Skin of body (tissue), 1 donor: ENCODE measurements at regions not wholly inside any gene's neighbourhood (a gene's known extent, or its start where the extent isn't known, plus 50 kb on each side); places are given as distances from the start of the nearest gene placed in this dataset.
A peak's percentile ranks its signal among the peaks of the same experiment; 100 is the strongest.

Experiments
- DNase-seq: peaks from one replicate; lab custom pipeline; 2025; lab: John Stamatoyannopoulos, UW

GRCh38 chr14:101065696-101066694 is 162.5 kb upstream of the RTL1 start:
- DNase-seq, result no peak

GRCh38 chr14:101066826-101067510 is 163.4 kb upstream of the RTL1 start:
- no peak for DNase-seq

DNA sequence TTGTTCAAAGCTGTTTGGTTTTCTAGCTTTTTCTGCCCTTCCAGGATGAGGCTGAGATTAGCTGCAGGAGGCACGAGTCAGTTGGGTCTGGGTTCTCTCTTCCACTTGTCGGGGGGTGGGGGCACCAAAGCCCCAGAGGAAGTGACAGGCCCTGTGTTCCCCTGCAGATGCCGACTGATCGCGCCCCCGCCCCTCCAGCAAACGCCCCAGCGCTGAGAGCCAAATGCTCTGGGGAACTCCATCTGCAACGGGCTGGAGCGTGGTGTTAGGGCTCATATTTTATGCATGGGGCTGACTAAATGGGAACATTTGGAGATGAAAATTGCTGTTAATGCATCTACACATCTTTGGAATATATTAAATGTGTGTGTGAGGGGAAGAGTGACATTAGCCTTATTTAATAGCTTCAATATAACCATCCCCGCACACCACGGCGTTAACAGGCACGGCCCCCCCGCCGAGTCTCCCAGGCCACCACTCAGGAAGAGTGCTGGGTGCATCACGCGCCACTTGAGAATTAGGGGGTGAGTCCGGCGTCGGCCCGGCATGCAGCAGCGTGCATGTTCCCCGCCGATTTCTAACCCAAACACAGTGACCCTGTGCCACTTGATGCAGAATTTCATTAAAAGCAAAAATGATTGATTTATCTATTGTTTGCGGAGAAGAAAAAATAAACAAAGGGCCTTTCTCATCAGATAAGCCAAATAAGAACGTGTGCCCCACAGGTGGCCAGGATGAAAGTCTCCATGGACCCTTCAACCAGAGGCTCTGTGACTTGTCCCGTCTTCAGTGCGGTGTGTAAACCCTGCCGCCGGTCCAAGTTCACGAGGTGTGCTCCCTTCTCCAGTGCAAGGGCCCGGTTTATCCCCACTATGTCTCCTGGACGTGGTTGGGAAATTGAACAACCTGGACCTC is 165.0 kb upstream of the RTL1 start:
- DNase-seq, result no peak

GRCh38 chr14:101069228-101069549 is 165.7 kb upstream of the RTL1 start:
- no peak for DNase-seq

GRCh38 chr14:101069666-101070362 is 166.3 kb upstream of the RTL1 start:
- DNase-seq, result no peak

- DNase-seq, result no peak
Observed at GRCh38 chr14:101070540-101071492, 167.3 kb upstream of the RTL1 start.

DNA sequence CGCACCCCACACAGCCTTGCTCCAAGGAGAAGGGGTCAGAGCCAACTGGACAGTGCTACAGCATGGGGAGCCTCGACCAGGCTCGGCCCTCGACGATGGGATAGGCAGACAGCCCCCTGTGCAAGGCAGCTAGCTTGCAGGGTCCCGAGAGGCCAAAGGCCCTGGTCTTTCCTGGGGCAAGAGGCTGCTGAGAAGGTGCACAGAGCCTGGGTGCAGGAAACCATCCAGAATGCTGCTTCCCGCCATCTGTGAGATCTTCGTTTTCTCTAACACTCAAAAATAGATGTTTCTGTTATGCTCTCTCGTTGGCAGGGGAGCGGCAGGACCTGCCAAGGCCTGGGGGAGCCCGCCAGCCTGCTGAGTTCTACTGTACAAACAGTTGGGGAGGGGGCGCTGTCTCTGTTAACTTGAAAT is 168.0 kb upstream of the RTL1 start:
- DNase-seq, result no peak

DNA sequence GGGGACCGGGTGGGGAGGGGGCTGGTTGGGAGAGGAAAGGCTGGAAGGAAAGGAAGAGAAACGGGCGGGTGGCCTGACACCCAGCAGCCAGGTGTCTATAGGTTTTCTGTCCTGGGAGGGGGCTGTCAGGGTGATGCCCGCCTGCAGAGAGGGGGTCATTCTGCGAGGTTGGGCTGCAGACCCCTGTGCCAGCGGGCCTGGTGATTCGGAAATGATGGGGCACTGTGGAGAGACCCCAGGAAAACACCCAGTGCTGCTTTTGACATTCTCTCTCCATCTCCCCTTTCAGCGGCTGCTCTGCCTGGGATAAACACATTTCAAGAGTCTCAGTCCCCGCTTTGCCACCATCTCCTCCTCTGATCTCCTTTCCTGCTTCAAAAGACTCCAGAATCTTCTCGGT is 168.5 kb upstream of the RTL1 start:
- no peak for DNase-seq

GRCh38 chr14:101072531-101072930 is 169.0 kb upstream of the RTL1 start:
- DNase-seq, result no peak

DNA sequence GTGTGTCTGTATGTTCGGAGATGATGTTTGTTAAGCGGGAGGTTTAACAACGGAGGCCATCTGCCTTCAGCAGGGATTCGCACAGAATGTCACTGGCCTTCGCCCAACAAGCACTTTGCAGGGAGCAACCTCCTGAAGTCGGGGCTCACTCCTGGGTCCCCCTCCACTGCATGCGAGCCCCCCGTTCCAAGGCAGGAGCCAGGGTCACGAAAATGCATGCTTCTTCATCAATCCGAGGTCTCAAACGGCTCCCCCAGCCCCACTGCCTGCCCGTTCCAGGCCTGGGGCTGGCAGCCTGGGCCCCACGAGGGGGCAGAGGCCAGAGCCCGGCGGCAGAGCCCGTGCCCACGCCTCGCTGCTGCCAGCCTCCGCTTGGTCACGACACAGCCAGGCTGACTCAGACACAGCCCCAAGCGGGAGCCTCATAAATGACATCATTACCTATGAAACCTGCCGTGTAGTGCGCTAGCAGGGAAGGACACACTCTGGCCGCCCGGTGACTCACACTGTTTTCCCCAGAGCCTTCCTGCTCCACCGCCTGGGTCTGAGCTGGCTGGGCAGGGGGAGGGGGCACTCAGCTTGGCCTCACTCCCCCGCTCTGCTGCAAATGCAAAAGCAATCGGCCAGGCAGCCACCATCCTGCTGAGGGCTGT is 169.5 kb upstream of the RTL1 start:
- DNase-seq, result peak; percentile 24

DNA sequence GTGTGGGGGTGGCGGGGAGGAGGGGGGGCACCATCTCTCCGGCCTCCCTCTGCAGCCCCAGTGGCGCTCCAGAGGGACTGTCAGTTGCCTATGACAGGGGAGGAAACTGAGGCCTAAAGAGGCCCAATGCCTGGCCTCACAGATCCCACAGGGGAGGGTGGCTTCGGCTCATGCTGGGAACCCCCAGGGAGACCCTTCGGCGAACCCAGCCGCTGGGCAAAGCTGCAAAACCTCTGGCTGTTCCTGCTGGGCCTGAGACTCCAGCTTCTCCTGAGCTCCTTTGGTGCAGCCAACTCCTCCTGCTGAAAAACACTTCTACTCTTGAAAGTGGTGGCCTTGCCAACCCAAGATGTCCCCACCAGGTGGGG is 170.1 kb upstream of the RTL1 start:
- no peak for DNase-seq

GRCh38 chr14:101074196-101075024 is 170.9 kb upstream of the RTL1 start:
- no peak for DNase-seq

DNA sequence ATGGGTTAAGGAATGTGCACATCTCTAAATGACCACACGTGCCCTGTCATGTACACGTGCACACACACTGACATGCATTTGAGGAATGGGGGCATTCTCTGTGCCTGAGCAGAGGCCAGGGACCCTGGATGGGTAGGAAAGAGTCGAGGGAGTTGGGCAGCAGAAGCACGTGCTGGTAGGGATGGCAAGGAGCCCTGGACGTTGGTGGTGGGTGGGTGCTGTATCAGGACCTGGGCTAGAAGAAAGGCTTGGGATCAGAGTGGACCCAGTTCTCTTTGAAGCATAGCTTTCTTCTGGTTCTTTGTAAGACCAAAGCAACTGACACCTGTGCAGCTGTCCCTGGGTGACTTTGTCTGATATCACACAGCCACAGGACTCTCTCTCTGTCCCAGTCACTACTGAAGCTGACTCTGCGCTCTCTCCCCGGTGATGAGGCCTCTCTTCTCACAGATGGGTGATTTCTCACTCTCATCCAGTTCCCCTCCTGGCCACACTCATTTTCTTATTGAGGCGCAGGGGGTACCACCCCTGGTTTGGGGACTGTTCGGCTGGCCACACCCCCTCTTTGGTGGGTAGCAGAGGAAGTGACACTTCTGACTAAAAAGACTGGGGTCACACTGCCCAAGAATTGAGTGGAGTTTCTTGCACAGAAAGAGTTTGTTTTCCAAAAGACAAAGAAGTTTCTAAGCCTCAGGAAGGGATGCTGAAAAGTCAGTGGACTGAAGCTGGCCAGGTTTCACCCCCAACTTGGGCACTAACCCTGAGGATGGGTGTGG is 171.7 kb upstream of the RTL1 start:
- DNase-seq, result no peak

DNA sequence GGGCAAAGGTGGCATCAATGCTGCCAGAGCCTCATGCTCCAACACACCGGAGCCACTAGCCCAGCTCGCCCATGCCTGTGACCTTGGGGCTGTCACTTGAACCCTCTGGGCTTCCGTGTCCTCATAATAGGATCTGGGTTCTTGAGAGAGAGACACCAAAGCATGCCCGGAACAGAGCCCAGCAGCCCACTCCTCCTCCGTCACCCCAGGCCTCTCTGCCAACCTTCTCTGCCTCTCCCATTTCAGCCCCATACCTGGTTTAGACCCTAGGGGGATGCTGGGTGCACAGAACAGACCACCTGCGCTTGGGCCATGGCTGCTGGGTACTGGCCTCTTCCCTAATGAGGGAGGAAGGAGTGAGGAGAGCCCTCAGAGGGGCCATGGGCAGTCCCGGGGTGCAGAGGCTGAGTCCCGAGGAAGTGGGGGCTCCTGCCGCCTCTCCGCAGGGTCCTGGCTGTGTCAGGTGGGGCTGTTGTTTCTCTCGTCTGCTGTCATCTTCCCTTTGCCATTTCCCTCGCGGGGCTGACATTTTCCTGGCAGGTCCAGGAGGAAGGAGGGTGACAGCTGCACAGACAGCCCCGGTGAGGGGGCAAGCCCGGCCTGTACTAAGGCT is 172.4 kb upstream of the RTL1 start:
- no peak for DNase-seq

- no peak for DNase-seq
Observed at GRCh38 chr14:101076451-101077198, 173.1 kb upstream of the RTL1 start.

- DNase-seq, result no peak
Observed at GRCh38 chr14:101077481-101078074, 174.1 kb upstream of the RTL1 start.
